ENCODE measurements at regions not wholly inside any gene's neighbourhood (a gene's known extent, or its start where the extent isn't known, plus 50 kb on each side); places are given as distances from the start of the nearest gene placed in this dataset.

DNA sequence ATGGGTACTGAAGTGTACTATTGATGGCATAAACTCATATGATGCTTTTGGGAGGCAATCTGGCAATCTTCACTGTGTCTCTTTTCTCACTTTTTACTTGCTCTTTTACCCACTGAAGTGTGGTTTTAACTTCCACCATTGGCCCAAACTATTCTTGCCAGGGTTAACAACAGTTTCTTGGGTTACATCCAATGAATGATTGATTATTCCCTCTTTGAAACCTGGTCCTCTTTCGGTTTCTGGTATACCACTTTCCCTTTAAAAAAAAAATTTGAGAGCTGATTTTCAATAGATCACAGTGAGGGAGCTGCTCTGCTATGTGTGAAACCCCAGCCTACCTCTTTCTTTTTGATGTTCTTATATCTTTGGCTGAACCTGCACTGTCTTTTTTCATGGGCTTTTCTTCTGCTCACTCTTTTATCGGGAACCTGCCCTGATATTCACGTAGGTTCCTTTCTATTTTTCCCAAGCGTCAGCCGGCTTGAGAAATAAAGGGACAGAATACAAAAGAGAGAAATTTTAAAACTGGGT, 56.1 kb upstream of the OR4E1 start (continued):
- TF ChIP-seq RARB (CRISPR knock-in tag; IDR thresholded peaks at IDR 0.05) (no peak), ZNF70 (CRISPR knock-in tag; IDR thresholded peaks at IDR 0.05) (no peak), CSDC2 (CRISPR knock-in tag; IDR thresholded peaks at IDR 0.05) (no peak), ZNF8 (CRISPR knock-in tag; IDR thresholded peaks at IDR 0.05) (no peak), ZFP3 (CRISPR knock-in tag; IDR thresholded peaks at IDR 0.05) (no peak), GLIS3 (CRISPR knock-in tag; IDR thresholded peaks at IDR 0.05) (no peak), TOX (CRISPR knock-in tag; IDR thresholded peaks at IDR 0.05; ENCODE audit: borderline replicate concordance) (no peak), ISL1 (CRISPR knock-in tag; IDR thresholded peaks at IDR 0.05) (no peak)
- TF ChIP-seq, protein P1, sequence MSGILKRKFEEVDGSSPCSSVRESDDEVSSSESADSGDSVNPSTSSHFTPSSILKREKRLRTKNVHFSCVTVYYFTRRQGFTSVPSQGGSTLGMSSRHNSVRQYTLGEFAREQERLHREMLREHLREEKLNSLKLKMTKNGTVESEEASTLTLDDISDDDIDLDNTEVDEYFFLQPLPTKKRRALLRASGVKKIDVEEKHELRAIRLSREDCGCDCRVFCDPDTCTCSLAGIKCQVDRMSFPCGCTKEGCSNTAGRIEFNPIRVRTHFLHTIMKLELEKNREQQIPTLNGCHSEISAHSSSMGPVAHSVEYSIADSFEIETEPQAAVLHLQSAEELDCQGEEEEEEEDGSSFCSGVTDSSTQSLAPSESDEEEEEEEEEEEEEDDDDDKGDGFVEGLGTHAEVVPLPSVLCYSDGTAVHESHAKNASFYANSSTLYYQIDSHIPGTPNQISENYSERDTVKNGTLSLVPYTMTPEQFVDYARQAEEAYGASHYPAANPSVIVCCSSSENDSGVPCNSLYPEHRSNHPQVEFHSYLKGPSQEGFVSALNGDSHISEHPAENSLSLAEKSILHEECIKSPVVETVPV (CRISPR knock-in tag; IDR thresholded peaks at IDR 0.05), result no peak
- TF ChIP-seq, protein P2, sequence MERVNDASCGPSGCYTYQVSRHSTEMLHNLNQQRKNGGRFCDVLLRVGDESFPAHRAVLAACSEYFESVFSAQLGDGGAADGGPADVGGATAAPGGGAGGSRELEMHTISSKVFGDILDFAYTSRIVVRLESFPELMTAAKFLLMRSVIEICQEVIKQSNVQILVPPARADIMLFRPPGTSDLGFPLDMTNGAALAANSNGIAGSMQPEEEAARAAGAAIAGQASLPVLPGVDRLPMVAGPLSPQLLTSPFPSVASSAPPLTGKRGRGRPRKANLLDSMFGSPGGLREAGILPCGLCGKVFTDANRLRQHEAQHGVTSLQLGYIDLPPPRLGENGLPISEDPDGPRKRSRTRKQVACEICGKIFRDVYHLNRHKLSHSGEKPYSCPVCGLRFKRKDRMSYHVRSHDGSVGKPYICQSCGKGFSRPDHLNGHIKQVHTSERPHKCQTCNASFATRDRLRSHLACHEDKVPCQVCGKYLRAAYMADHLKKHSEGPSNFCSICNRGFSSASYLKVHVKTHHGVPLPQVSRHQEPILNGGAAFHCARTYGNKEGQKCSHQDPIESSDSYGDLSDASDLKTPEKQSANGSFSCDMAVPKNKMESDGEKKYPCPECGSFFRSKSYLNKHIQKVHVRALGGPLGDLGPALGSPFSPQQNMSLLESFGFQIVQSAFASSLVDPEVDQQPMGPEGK (CRISPR knock-in tag; IDR thresholded peaks at IDR 0.05; ENCODE audit: borderline replicate concordance), result no peak

DNA sequence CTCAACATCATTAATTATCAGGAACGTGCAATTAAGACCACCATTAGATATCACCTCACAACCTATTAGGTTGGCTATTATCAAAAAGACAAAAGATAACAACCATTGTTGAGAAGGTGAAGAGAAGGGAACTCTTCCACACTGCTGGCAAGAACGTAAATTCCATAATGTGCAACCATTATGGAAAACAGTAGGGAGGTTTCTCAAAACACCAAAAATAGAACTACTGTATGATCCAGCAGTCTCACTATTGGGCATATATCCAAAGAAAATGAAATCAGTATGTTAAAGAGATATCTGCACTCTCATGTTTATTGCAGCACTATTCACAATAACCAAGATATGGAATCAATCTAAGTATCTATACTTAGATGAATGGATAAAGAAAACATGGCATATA, 51.6 kb upstream of the OR4E1 start:
- TF ChIP-seq, protein P1 (CRISPR knock-in tag; IDR thresholded peaks at IDR 0.05), result no peak
- TF ChIP-seq TOX (CRISPR knock-in tag; IDR thresholded peaks at IDR 0.05; ENCODE audit: borderline replicate concordance), result no peak
- TF ChIP-seq SNAI2 (CRISPR knock-in tag; IDR thresholded peaks at IDR 0.05), result no peak
- no peak for TF ChIP-seq POU6F1 (CRISPR knock-in tag; IDR thresholded peaks at IDR 0.05; ENCODE audit: borderline replicate concordance, low read depth)
- no peak for TF ChIP-seq ARNTL (CRISPR knock-in tag; IDR thresholded peaks at IDR 0.05; ENCODE audit: borderline replicate concordance, low read depth)
- no peak for TF ChIP-seq GLIS3 (CRISPR knock-in tag; IDR thresholded peaks at IDR 0.05)
- no peak for TF ChIP-seq ZFP30 (CRISPR knock-in tag; IDR thresholded peaks at IDR 0.05)
- TF ChIP-seq CSDC2 (CRISPR knock-in tag; IDR thresholded peaks at IDR 0.05), result no peak
- ATAC-seq, result no peak

DNA sequence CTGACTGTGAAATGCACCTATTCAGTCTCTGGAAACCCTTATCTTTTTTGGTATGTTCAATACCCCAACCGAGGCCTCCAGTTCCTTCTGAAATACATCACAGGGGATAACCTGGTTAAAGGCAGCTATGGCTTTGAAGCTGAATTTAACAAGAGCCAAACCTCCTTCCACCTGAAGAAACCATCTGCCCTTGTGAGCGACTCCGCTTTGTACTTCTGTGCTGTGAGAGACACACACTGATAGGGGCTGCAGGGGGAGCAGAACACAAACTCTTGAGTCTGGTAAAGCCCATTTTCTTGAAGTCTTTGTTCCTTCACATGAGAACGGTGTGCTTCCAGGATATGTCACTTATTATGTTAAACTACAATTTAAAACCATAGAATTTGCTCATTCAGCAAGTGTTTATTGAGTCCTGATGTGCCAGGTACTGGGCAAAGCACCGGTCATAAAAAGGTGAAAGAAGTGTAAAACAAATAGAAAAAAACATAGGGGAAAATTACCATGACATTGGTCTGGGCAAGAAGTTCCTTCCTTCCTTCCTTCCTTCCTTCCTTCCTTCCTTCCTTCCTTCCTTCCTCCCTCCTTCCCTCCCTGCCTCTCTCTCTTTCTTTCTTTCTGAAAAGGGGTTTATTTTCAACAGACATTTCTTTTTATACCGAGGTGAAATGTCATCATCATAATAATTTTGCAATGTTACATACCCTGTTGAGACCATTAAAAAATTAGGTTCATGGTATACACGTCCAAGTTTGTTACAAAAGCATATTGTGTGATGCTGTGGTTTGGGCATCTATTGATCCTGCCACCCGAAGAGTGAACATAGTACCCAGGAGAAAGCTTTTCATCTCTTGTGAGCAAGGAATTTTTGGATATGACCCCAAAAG, 50.7 kb upstream of the OR4E1 start:
- ATAC-seq, result no peak
- TF ChIP-seq, protein P2 (CRISPR knock-in tag; IDR thresholded peaks at IDR 0.05; ENCODE audit: borderline replicate concordance), result no peak
- TF ChIP-seq GLIS3 (CRISPR knock-in tag; IDR thresholded peaks at IDR 0.05), result no peak
- no peak for TF ChIP-seq ARNTL (CRISPR knock-in tag; IDR thresholded peaks at IDR 0.05; ENCODE audit: borderline replicate concordance, low read depth)
- TF ChIP-seq PPARA (CRISPR knock-in tag; IDR thresholded peaks at IDR 0.05; ENCODE audit: borderline replicate concordance), result no peak
- no peak for TF ChIP-seq ZFP30 (CRISPR knock-in tag; IDR thresholded peaks at IDR 0.05)
- TF ChIP-seq, protein P3, sequence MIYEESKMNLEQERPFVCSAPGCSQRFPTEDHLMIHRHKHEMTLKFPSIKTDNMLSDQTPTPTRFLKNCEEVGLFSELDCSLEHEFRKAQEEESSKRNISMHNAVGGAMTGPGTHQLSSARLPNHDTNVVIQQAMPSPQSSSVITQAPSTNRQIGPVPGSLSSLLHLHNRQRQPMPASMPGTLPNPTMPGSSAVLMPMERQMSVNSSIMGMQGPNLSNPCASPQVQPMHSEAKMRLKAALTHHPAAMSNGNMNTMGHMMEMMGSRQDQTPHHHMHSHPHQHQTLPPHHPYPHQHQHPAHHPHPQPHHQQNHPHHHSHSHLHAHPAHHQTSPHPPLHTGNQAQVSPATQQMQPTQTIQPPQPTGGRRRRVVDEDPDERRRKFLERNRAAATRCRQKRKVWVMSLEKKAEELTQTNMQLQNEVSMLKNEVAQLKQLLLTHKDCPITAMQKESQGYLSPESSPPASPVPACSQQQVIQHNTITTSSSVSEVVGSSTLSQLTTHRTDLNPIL (CRISPR knock-in tag; IDR thresholded peaks at IDR 0.05; ENCODE audit: low read depth), result no peak
- TF ChIP-seq, protein P1 (CRISPR knock-in tag; IDR thresholded peaks at IDR 0.05), result no peak
- no peak for TF ChIP-seq ZNF565 (CRISPR knock-in tag; conservative IDR thresholded peaks at IDR 0.05; ENCODE audit: low read depth)
